ENCODE measurements at regions not wholly inside any gene's neighbourhood (a gene's known extent, or its start where the extent isn't known, plus 50 kb on each side); places are given as distances from the start of the nearest gene placed in this dataset.

- H3F3A ChIP-seq (replicated peaks; ENCODE audit: insufficient read depth) = no peaks in the 10 kb centered on the region
- H3K79me2 ChIP-seq (ENCODE audit: insufficient read depth) = no peaks in the 10 kb centered on the region
- H4K20me1 ChIP-seq (ENCODE audit: insufficient read depth) = no peaks in the 10 kb centered on the region
- H3K27ac ChIP-seq (ENCODE audit: low read depth in 2 of 2, low read length in 1 of 2) = no peak overlapping the region
- no peak overlapping the region for H3K4me2 ChIP-seq
- H3K4me3 ChIP-seq (ENCODE audit: low read depth in 2 of 2, low read length in 1 of 2) = no peak overlapping the region
- no peak for TF ChIP-seq TEAD4 (IDR thresholded peaks at IDR 0.05; ENCODE audit: borderline replicate concordance, insufficient read depth)
- no peak for TF ChIP-seq USF1 (IDR thresholded peaks at IDR 0.05; ENCODE audit: borderline replicate concordance, low read depth)
- TF ChIP-seq TCF12 (IDR thresholded peaks at IDR 0.05) = no peak
- no peak for TF ChIP-seq FOSL2 (IDR thresholded peaks at IDR 0.05; ENCODE audit: borderline replicate concordance, low read depth)
- CTCF ChIA-PET = no interaction called here
- POLR2A ChIA-PET = no interaction called here
- DNase-seq = no peak
- no peaks in the 10 kb centered on the region; a peak in 1 of 4 replicates for H3K4me1 ChIP-seq (ENCODE audit: control insufficient read depth in 1 of 2, insufficient read depth in 2 of 2, low read depth in 1 of 2, low read length in 1 of 2)
- no peak overlapping the region for H2AFZ ChIP-seq (ENCODE audit: low read depth)
- no peaks in the 10 kb centered on the region for H3K36me3 ChIP-seq (replicated peaks in 1 of 2; ENCODE audit: control insufficient read depth in 1 of 2, insufficient read depth in 2 of 2, low read length in 1 of 2)
- H3K9me2 ChIP-seq = no peaks in the 10 kb centered on the region
- H3K9me3 ChIP-seq = no peaks in the 10 kb centered on the region
- WGBS (ENCODE audit: low lambda C conversion rate) = 29% methylated on average over 1 of the region's 1 CpG
- H3K27me3 ChIP-seq (ENCODE audit: insufficient read depth) = no peaks in the 10 kb centered on the region
- no peak overlapping the region for H3K9ac ChIP-seq
These were observed 296.0 kb upstream of the KYNU start for GRCh38 chr2:142581491-142581890.

GRCh38 chr2:142580691-142581090, 296.8 kb upstream of the KYNU start:
- no peak overlapping the region for H2AFZ ChIP-seq (ENCODE audit: low read depth)
- no peak overlapping the region for H3K4me2 ChIP-seq
- no peak for TF ChIP-seq ELF1 (IDR thresholded peaks at IDR 0.05)
- no peak for TF ChIP-seq RFX5 (IDR thresholded peaks at IDR 0.05; ENCODE audit: low read length)
- no peak for TF ChIP-seq NRF1 (IDR thresholded peaks at IDR 0.05; ENCODE audit: low read depth, low read length)
- TF ChIP-seq SIN3A (IDR thresholded peaks at IDR 0.05; ENCODE audit: borderline replicate concordance, low read depth, low read length) = no peak
- no peak for TF ChIP-seq USF1 (IDR thresholded peaks at IDR 0.05; ENCODE audit: borderline replicate concordance, low read depth)
- TF ChIP-seq SMC3 (IDR thresholded peaks at IDR 0.05; ENCODE audit: low read depth, low read length) = no peak
- no peak for TF ChIP-seq RAD21 (IDR thresholded peaks at IDR 0.05; ENCODE audit: low read length)
- TF ChIP-seq CHD2 (IDR thresholded peaks at IDR 0.05; ENCODE audit: low read length, partially characterized antibody) = no peak
- TF ChIP-seq EP300 (IDR thresholded peaks at IDR 0.05; ENCODE audit: borderline replicate concordance in 1 of 2, low read depth in 1 of 2, low read length in 1 of 2) = no peak
- TF ChIP-seq GATA2 (CRISPR knock-in tag; IDR thresholded peaks at IDR 0.05) = no peak
- TF ChIP-seq MEF2A (IDR thresholded peaks at IDR 0.05; ENCODE audit: borderline replicate concordance, low read depth) = no peak
- TF ChIP-seq JUND (IDR thresholded peaks at IDR 0.05) = no peak
- no peak for TF ChIP-seq EZH2phosphoT487 (IDR thresholded peaks at IDR 0.05; ENCODE audit: borderline replicate concordance, low read depth)
- no peak for TF ChIP-seq GABPA (IDR thresholded peaks at IDR 0.05; ENCODE audit: low read depth)
- POLR2A ChIA-PET = no interaction called here
- no peak for DNase-seq
- H3F3A ChIP-seq (replicated peaks; ENCODE audit: insufficient read depth) = no peaks in the 10 kb centered on the region
- H3K9me2 ChIP-seq = no peaks in the 10 kb centered on the region
- H4K20me1 ChIP-seq (ENCODE audit: insufficient read depth) = no peaks in the 10 kb centered on the region
- H3K4me3 ChIP-seq (ENCODE audit: low read depth in 2 of 2, low read length in 1 of 2) = no peak overlapping the region
- 39% methylated on average over 5 of the region's 5 CpGs for WGBS (ENCODE audit: low lambda C conversion rate)
- H3K4me1 ChIP-seq (ENCODE audit: control insufficient read depth in 1 of 2, insufficient read depth in 2 of 2, low read depth in 1 of 2, low read length in 1 of 2) = no peaks in the 10 kb centered on the region
- CTCF ChIA-PET = interaction anchor here (0.6 kb wide), 1 partner anchor 414 kb away, joined by 3 read pairs; no protein-coding TSS in a partner anchor
- no peaks in the 10 kb centered on the region for H3K27me3 ChIP-seq (ENCODE audit: insufficient read depth)
- H3K36me3 ChIP-seq (replicated peaks in 1 of 2; ENCODE audit: control insufficient read depth in 1 of 2, insufficient read depth in 2 of 2, low read length in 1 of 2) = no peaks in the 10 kb centered on the region
- H3K27ac ChIP-seq (ENCODE audit: low read depth in 2 of 2, low read length in 1 of 2) = no peak overlapping the region
- no peaks in the 10 kb centered on the region for H3K79me2 ChIP-seq (ENCODE audit: insufficient read depth)
- no peak overlapping the region for H3K9ac ChIP-seq
- H3K9me3 ChIP-seq = no peaks in the 10 kb centered on the region
